SJCRH30 (cell line): ENCODE measurements at regions not wholly inside any gene's neighbourhood (a gene's known extent, or its start where the extent isn't known, plus 50 kb on each side); places are given as distances from the start of the nearest gene placed in this dataset.

Source experiments
- DNase-seq, 2 experiments: peaks; one replicate each; pipeline ENCODE4 v3.0.0-alpha.2; 2015 to 2020
- H3K27ac ChIP-seq: fragments of 250-450 bp; sonication (Bioruptor Pico); 2 replicates; pipeline ENCODE4 v1.5.1; 2020; ENCODE audit warnings: mild to moderate bottlenecking, moderate library complexity
- H3K27me3 ChIP-seq: fragments of 250-450 bp; sonication (Bioruptor Pico); 2 replicates; pipeline ENCODE4 v1.5.1; 2020; ENCODE audit warnings: mild to moderate bottlenecking, moderate library complexity
- H3K36me3 ChIP-seq: fragments of 250-450 bp; sonication (Bioruptor Pico); 2 replicates; pipeline ENCODE4 v1.5.1; 2020; ENCODE audit warnings: mild to moderate bottlenecking, moderate library complexity
- H3K4me1 ChIP-seq: fragments of 250-450 bp; sonication (Bioruptor Pico); 2 replicates; pipeline ENCODE4 v1.5.1; 2020; ENCODE audit warnings: mild to moderate bottlenecking, moderate library complexity
- H3K4me3 ChIP-seq: fragments of 250-450 bp; sonication (Bioruptor Pico); 2 replicates; pipeline ENCODE4 v1.5.1; 2020; ENCODE audit warnings: mild to moderate bottlenecking, moderate library complexity
- H3K9me3 ChIP-seq: fragments of 250-450 bp; sonication (Bioruptor Pico); replicated peaks from 2 replicates; pipeline ENCODE4 v1.5.1; 2020; ENCODE audit warnings: mild to moderate bottlenecking, moderate library complexity

DNA sequence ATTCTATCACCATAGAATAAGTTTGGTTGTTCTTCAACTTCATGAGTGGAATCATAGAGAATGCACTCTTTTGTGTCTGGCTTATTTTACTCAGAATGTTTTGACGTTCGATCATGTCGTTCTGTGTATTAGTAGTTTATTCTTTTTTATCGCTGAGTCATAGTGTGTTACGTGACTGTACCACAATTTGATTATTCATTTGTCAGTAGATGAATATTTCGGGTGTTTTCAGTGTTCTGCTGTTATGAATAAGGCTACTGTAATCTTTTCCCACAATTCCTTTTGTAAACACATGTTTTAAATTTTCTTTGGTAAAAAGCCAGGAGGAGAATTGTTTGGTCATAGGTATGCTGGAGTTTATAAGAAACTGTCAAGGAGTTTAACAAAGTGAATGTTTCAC is 279.9 kb upstream of the B3GAT1 start:
- no peak overlapping the region for H3K4me3 ChIP-seq
- H3K9me3 ChIP-seq = no peaks in the 10 kb centered on the region
- H3K36me3 ChIP-seq = no peaks in the 10 kb centered on the region
- no peak overlapping the region for H3K27ac ChIP-seq
- DNase-seq = no peak
- H3K27me3 ChIP-seq = peaks cover 13% of the 10 kb centered on the region
- H3K4me1 ChIP-seq = no peaks in the 10 kb centered on the region

DNA sequence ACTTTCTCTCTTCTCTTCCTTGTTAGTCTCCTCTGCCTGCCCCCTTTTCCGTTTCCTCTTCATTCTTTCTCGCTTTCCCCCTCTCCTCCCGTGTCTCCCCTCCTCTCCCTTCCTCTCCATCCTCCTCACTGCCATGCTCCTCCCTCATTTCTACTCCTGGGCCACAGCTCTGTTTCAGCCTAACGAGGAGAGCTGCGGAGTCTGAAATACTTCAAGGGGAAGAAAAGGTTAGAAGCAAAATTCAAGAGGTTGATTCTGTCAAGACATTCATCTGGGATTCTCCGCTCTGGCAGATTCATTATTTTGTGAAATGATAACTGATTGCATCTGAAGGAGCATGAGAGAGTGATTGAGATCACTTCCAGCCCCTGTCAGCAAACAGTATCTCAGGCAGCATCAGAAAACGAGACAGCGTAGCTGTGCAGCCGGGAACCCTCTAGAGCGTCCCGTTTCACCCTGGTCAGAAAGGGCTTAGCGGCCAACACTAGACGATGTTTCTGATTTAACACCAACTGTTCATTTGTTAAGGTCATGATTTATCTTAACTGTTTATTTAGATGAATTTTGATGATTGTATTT is 279.3 kb upstream of the B3GAT1 start:
- H3K27ac ChIP-seq = no peak overlapping the region
- no peaks in the 10 kb centered on the region for H3K4me1 ChIP-seq
- no peak overlapping the region for H3K4me3 ChIP-seq
- peaks cover 17% of the 10 kb centered on the region for H3K27me3 ChIP-seq
- H3K9me3 ChIP-seq = no peaks in the 10 kb centered on the region
- H3K36me3 ChIP-seq = no peaks in the 10 kb centered on the region
- no peak for DNase-seq

DNA sequence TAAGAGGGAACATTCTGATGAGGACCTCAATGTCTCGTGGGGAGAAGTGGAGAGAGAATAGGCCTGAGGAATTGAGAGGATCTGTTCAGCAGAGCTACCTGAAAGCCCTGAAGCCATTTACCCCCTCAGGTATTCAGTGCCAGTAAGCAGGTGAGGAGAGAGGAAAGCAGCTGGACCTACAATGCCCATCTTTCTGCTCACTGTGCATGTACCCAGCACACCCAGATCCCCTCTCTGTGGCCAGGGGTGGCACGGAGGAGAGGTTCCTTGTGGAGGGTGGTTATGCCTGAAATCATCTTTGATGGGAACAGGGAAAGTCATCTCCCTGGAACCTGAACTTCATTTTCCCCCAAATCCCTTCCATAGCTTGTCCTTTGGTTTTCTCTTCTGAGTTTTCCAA is 277.8 kb upstream of the B3GAT1 start:
- no peak overlapping the region for H3K4me3 ChIP-seq
- no peaks in the 10 kb centered on the region for H3K4me1 ChIP-seq
- peaks cover 12% of the 10 kb centered on the region; the same call in 1 of the 2 replicates for H3K27me3 ChIP-seq
- no peak overlapping the region for H3K27ac ChIP-seq
- no peaks in the 10 kb centered on the region for H3K36me3 ChIP-seq
- H3K9me3 ChIP-seq = no peaks in the 10 kb centered on the region
- DNase-seq = no peak

DNA sequence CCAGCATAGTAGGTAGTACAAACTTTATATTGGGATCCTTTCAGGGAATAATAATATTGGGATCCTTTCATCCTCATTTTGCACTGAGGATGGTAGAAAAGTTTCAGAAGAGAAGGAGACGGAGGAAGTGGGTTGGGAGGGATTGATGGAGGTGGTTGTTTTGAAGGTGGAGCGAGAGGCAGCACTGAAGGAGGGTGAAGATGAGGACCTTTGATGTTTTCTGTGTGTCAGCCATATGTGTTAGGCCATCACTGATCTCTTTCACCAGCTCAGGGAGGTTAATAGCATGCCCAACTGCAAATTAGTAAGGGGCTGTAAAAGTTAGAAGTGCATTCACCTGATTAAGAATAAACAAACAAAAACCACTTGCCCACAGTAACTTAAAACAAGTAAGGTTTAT is 275.5 kb upstream of the B3GAT1 start:
- DNase-seq = no peak
- Histone ChIP-seq H3K36me3 (no peaks in the 10 kb centered on the region), H3K4me1 (no peaks in the 10 kb centered on the region), H3K4me3 (no peak overlapping the region), H3K9me3 (no peaks in the 10 kb centered on the region), H3K27ac (no peak overlapping the region), H3K27me3 (peaks cover 14% of the 10 kb centered on the region; the same call in 1 of the 2 replicates)

DNA sequence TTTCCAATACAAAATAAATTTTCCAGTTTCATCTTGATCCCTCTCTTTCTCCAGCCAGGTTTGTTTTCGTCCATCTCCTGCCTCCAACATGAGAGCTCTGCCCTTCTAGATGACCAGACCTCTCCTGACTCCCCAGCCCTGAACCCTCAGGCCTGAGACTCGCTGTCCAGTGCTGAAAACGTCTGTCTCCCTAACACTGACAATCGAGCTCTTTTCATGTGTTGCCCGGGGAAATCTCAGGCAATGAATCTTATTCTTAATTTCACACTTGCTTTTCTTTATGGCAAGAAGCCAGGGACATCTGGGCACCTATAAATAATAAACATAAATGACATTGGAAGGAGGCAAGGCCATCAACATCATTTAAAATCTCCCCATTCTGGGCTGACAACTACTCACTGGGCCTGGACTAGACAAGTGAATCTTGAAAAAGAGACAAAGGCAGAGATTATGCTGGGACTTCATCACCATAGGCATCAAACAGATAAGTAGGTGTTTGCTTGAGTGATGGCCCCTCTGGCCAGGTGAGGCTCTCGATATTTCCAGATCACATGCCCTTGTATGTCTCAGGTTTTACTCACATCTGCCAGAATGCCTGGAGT is 274.5 kb upstream of the B3GAT1 start:
- Histone ChIP-seq H3K27ac (no peak overlapping the region), H3K36me3 (no peaks in the 10 kb centered on the region), H3K4me3 (no peak overlapping the region), H3K4me1 (no peaks in the 10 kb centered on the region), H3K9me3 (no peaks in the 10 kb centered on the region), H3K27me3 (peaks cover 14% of the 10 kb centered on the region; the same call in 1 of the 2 replicates)
- peak in 1 of 2 experiments; percentile 28 for DNase-seq

DNA sequence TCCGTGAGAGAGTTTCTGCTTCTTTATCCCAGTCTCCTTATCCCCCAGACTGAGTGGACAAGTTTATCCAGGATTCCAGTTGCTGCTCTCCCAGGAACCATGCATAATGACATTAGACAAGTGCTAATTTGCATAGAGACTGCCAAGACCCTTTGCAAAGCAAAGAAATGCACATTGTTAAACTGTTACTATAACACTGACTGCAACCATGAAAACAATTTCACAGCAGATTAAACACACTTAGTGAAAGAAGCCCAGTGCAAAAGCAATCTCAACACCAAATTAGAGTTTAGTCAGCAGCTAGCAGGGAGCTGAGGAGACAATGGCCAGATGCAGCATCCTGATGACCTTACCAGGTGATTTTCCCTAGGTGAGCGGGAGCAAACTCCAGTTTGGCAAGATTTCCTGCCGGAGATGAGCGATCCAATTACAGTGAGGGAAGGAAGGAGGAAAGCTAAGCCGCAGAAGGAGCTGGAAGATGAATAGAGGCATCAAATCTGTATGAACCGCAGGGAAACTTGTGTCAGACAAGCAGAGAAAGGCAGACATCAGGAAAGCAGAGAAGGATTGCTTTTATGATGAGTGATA is 273.8 kb upstream of the B3GAT1 start:
- Histone ChIP-seq H3K27ac (peak overlapping the region; percentile 13; the same call in 1 of the 2 replicates), H3K4me3 (no peak overlapping the region; the same call in 1 of the 2 replicates), H3K27me3 (peaks cover 14% of the 10 kb centered on the region; the same call in 1 of the 2 replicates), H3K36me3 (no peaks in the 10 kb centered on the region), H3K9me3 (no peaks in the 10 kb centered on the region), H3K4me1 (no peaks in the 10 kb centered on the region)
- DNase-seq = peak in 1 of 2 experiments; percentile 9

DNA sequence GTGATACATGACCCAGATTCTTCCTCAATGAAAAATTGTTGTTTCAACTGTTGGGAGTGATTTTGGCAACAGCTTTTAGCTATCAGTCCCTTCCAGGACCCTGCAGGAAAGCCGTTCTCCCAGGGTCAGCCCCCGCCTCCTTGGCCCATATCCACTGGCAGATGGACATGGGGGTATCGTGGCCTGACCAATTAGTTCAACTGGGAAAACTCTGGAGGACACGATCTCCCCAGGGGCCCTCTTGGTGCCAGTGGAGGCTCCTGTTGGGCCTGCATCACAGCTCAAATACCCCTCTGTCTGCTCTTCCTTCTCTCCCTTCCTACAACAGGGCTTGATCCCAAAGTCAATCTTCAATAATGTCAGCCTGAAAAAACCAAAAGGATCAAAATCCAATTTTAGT is 272.5 kb upstream of the B3GAT1 start:
- DNase-seq = no peak
- Histone ChIP-seq H3K27ac (no peak overlapping the region), H3K36me3 (no peaks in the 10 kb centered on the region), H3K27me3 (peaks cover 14% of the 10 kb centered on the region; the same call in 1 of the 2 replicates), H3K4me1 (no peaks in the 10 kb centered on the region), H3K4me3 (no peak overlapping the region), H3K9me3 (no peaks in the 10 kb centered on the region)

DNA sequence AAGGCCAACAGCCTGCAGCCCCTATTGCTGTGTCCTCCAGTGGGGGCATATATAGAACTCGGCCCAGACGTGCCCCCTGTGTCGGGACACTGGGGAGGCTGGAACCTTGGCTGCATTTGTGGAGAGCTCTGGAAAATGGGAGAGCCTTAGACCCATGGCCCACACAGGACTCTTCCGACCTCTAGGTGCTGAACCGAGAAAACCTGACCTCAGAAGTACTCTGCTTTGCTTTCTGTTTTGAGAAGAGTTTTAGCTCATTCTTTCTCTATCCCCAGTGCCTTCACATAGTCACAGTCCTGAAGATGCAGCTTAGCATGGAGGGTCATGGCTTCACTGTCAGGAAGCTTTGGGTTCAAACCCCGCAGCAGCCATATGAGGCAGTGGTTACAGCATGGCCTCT is 271.8 kb upstream of the B3GAT1 start:
- Histone ChIP-seq H3K27ac (no peak overlapping the region), H3K4me3 (no peak overlapping the region), H3K36me3 (no peaks in the 10 kb centered on the region), H3K4me1 (no peaks in the 10 kb centered on the region), H3K9me3 (no peaks in the 10 kb centered on the region), H3K27me3 (peaks cover 9% of the 10 kb centered on the region; the same call in 1 of the 2 replicates)
- no peak for DNase-seq

DNA sequence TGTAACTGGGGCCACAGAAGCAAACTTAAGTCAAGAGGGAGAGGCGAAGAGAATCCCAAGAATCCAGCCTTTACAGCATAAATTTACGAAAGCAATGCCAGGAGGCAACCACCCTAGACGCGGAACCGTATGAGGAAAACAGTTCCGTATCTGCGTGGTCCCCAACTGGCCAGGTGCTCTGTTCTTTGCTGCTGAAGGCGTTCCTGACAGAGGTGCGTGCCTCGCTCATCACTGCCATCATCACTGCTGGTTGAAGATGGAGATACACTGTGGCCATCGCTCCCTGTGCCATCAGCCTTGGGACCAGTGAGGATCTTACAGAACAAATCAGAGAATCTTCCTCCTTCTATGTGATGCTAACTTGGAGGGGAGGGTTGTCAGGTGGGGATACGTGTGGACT is 270.5 kb upstream of the B3GAT1 start:
- no peaks in the 10 kb centered on the region for H3K4me1 ChIP-seq
- no peaks in the 10 kb centered on the region for H3K9me3 ChIP-seq
- H3K36me3 ChIP-seq = no peaks in the 10 kb centered on the region
- no peak overlapping the region for H3K4me3 ChIP-seq
- no peak overlapping the region for H3K27ac ChIP-seq
- no peak for DNase-seq
- peaks cover 7% of the 10 kb centered on the region; the same call in 1 of the 2 replicates for H3K27me3 ChIP-seq

DNA sequence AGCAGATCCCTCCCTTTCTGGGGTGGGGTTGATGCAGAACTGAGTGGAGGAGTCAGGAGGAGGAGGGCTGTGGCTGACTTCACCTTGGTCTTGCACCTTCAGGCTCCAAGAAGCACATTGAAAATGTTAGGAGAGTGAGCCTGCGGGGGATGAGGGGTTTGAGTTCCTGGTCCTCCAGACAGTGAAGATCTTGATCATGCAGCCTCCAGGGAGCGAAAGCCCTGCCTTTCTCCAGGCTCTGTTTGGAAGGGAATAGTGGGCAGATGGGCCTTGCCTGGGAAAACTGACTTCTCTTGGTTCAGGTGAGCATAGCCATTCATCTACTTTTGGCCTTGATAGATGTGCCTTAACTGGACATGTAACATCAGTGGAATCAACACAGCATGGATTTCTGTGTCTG is 267.6 kb upstream of the B3GAT1 start:
- no peak for DNase-seq

DNA sequence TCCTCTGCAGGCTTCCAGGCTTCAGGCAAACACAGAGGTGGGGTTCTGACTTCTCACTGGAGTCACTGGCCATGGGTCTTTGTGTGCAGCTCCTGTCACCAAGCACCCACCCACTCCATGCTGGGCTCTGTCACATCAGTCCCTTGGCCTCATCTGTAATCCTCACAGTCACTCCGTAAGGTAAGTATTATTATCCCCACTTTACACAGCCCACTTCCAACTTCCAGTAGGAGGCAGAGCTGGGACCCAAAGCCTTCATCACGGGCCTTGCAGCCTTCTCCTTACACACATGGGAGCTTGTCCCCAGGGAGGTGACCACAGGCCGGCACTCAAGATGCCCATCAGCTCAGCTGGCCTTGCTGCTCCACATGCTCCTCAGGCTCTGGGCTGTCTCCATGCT is 266.7 kb upstream of the B3GAT1 start:
- Histone ChIP-seq H3K27me3 (peaks cover 3% of the 10 kb centered on the region; the same call in 1 of the 2 replicates), H3K36me3 (no peaks in the 10 kb centered on the region), H3K9me3 (no peaks in the 10 kb centered on the region), H3K4me1 (no peaks in the 10 kb centered on the region), H3K4me3 (no peak overlapping the region), H3K27ac (no peak overlapping the region)
- no peak for DNase-seq

More for the DNA sequence above, 267.6 kb upstream of the B3GAT1 start:
- Histone ChIP-seq H3K4me1 (no peaks in the 10 kb centered on the region), H3K27me3 (peaks cover 5% of the 10 kb centered on the region; the same call in 1 of the 2 replicates), H3K27ac (no peak overlapping the region), H3K4me3 (no peak overlapping the region), H3K9me3 (no peaks in the 10 kb centered on the region), H3K36me3 (no peaks in the 10 kb centered on the region)

DNA sequence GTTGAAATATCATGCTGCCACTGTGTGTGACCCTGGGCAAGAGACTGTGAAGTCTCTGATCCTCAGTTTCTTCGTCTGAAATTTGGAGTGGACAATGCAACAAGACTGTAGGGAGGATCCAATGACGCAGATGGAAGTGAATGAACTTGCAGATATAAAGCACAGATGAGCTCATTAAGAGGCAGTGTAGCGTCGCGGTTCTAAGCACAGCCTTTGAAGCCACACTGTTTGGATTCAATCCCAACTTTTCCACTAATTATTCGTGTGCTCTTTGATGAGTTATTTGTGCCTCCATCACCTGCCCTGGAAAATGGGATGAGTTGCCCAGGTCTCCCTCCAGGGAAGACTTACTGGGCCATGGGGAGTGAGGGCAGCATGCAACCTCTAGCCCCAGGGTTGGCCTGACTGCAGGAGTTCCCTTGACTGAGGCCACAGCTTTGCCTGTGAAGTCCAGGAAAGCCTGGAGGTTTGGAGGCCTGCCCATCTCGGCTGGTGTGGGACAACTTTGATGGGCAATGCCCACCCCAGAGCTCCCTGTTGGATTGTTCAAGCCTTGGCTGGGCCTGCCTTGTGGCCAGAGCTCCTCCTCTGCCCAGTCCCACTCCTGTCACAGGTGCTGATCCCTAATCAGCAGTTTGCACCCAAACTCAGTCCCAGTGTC is 266.0 kb upstream of the B3GAT1 start:
- no peak for DNase-seq
- Histone ChIP-seq H3K27ac (no peak overlapping the region), H3K36me3 (no peaks in the 10 kb centered on the region)

DNA sequence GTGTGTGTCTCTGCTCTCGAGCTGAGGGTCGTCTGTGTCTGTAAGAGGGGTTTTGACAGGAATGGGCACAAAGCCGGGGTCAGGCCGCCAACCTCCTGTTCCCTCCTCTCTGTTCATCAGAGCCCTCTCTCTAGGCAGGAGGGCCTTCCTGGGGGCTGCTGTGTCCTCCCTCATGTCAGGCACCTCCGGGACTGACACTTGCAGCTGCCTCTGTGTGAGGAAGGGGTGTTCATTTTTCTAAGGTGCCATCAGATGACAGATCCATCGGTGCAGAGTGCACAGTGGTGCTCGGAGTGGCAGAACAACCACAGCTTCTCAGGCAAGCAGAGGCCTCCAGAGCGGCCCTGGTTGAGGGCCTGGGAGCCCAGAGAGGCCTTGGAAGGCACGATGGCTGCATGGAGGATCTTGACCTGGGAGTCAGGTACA is 265.4 kb upstream of the B3GAT1 start:
- H3K4me1 ChIP-seq = no peaks in the 10 kb centered on the region
- H3K36me3 ChIP-seq = no peaks in the 10 kb centered on the region
- H3K27ac ChIP-seq = no peak overlapping the region
- no peak overlapping the region for H3K4me3 ChIP-seq
- peaks cover 3% of the 10 kb centered on the region for H3K27me3 ChIP-seq
- DNase-seq = no peak
- H3K9me3 ChIP-seq = no peaks in the 10 kb centered on the region

More for the DNA sequence above, 266.0 kb upstream of the B3GAT1 start:
- Histone ChIP-seq H3K9me3 (no peaks in the 10 kb centered on the region), H3K27me3 (peaks cover 3% of the 10 kb centered on the region; the same call in 1 of the 2 replicates), H3K4me1 (no peaks in the 10 kb centered on the region), H3K4me3 (no peak overlapping the region)

DNA sequence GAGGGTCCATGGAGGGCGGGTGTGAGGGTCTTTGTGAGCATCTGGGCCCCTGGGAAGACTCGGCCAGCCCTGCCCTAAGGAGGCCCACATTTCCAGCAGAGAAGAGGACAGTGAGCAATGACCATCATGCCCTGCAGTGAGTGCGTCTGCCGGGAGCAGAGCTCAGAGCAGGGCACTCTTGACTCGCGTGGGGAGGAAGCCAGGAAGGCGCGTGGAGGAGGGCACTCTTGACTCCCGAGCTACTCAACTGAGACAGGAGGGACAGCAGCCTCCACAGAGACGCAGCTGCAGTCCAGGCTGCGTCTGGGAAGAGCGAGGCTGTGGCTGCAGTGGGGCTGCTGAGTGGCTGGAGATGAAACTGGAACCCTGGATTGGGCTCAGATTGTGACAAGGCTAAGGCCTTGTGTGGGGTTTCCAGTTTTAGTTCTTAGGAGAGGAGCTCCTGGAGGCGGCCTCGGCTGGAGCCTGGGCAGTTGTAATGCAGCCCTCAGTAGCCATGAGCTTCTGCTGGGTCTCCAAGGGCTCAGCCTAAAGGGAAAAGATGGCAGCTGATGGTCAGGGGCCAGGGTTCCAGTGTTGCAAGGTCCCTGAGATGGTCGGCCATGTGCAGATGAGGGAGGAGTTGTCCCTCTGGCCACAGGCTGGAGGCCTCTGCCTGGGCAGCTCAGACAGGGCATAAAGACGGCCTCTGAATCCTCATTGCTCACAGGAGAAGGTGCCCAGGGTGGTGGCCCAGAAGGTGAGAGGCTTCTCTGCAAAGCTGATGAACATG is 264.7 kb upstream of the B3GAT1 start:
- H3K9me3 ChIP-seq = no peaks in the 10 kb centered on the region
- no peaks in the 10 kb centered on the region for H3K4me1 ChIP-seq
- H3K27me3 ChIP-seq = peaks cover 3% of the 10 kb centered on the region
- H3K27ac ChIP-seq = no peak overlapping the region
- DNase-seq = no peak
- H3K4me3 ChIP-seq = no peak overlapping the region
- H3K36me3 ChIP-seq = no peaks in the 10 kb centered on the region
